OCI-LY7 (cell line): ENCODE measurements at regions not wholly inside any gene's neighbourhood (a gene's known extent, or its start where the extent isn't known, plus 50 kb on each side); places are given as distances from the start of the nearest gene placed in this dataset.
"Not testable (repeated sequence)": the region's sequence is repeated elsewhere in the genome, so short reads cannot be mapped to it uniquely, and the experiment has no call there.

Experiments used
- BruUV-seq: library from RNA; stranded (reverse); fragments of 400-500 nt; replicated peaks from 2 replicates; lab custom pipeline; 2021; lab: Mats Ljungman, UMichigan
- CTCF ChIA-PET: fragments of 300-600 bp; sonication (Branson Sonifier 250); formaldehyde crosslinking; loops from one replicate; lab custom pipeline; 2022; ENCODE audit warnings: antibody characterized with exemption; ENCODE audit not compliant: unreplicated experiment; lab: Charles Lee
- POLR2A ChIA-PET: fragments of 300-600 bp; sonication (Branson Sonifier 250); formaldehyde crosslinking; loops from one replicate; lab custom pipeline; 2022; ENCODE audit warnings: antibody characterized with exemption; lab: Charles Lee
- DNase-seq: peaks from one replicate; pipeline ENCODE4 v3.0.0-alpha.2; 2015; ENCODE audit warnings: low spot score
- H2AFZ ChIP-seq: fragments of 200-600 bp; sonication (generic), shearing (Covaris generic); 2 replicates; pipeline ENCODE4 v1.6.1; 2014; ENCODE audit warnings: mild to moderate bottlenecking, antibody characterized with exemption, low read length, moderate library complexity
- H3K27ac ChIP-seq: fragments of 200-600 bp; sonication (generic); 2 replicates; pipeline ENCODE4 v1.5.1; 2014; ENCODE audit warnings: mixed run types, low read depth, mild to moderate bottlenecking, moderate library complexity, low read length, inconsistent platforms; ENCODE audit not compliant: poor library complexity, severe bottlenecking
- H3K36me3 ChIP-seq: fragments of 200-600 bp; sonication (generic); 2 replicates; pipeline ENCODE4 v1.6.1; 2014; ENCODE audit warnings: mild to moderate bottlenecking, antibody characterized with exemption, low read length, moderate library complexity, mixed read lengths; ENCODE audit not compliant: insufficient read depth
- H3K4me1 ChIP-seq: fragments of 200-600 bp; sonication (generic); 2 replicates; pipeline ENCODE4 v1.5.1; 2014; ENCODE audit warnings: mild to moderate bottlenecking, low read length; ENCODE audit not compliant: insufficient read depth, poor library complexity, severe bottlenecking
- H3K4me2 ChIP-seq: fragments of 200-600 bp; sonication (generic); 2 replicates; pipeline ENCODE4 v1.6.1; 2014; ENCODE audit warnings: mild to moderate bottlenecking, low read length
- H3K4me3 ChIP-seq: fragments of 200-600 bp; sonication (generic); 2 replicates; pipeline ENCODE4 v1.5.1; 2014; ENCODE audit warnings: mild to moderate bottlenecking, low read depth, low read length; ENCODE audit not compliant: poor library complexity, severe bottlenecking
- H3K79me2 ChIP-seq: fragments of 200-600 bp; sonication (generic); 2 replicates; pipeline ENCODE4 v1.6.1; 2016; ENCODE audit warnings: low read depth, mild to moderate bottlenecking, low read length, moderate library complexity, mixed read lengths; ENCODE audit not compliant: insufficient read depth
- H3K9me2 ChIP-seq: fragments of 200-600 bp; sonication (generic); 2 replicates; pipeline ENCODE4 v1.6.1; 2016; ENCODE audit warnings: mild to moderate bottlenecking, low read length, mixed read lengths; ENCODE audit not compliant: insufficient read depth
- H3K9me3 ChIP-seq: fragments of 200-600 bp; sonication (generic); 2 replicates; pipeline ENCODE4 v1.6.1; 2014; ENCODE audit warnings: mild to moderate bottlenecking, mixed run types, low read length, mixed read lengths
- H4K20me1 ChIP-seq: fragments of 200-600 bp; sonication (generic); 2 replicates; pipeline ENCODE4 v1.6.1; 2014; ENCODE audit warnings: mild to moderate bottlenecking, antibody characterized with exemption, low read length, moderate library complexity, mixed read lengths; ENCODE audit not compliant: insufficient read depth
- CTCF ChIP-seq: fragments of 200-600 bp; sonication (generic); conservative IDR thresholded peaks from 2 replicates; pipeline ENCODE4 v1.5.1; 2014; ENCODE audit warnings: mild to moderate bottlenecking, antibody characterized with exemption, low read length, moderate library complexity, mixed read lengths
- EZH2phosphoT487 ChIP-seq: fragments of 200-600 bp; sonication (generic); IDR thresholded peaks from 2 replicates; pipeline ENCODE4 v1.6.1; 2018; ENCODE audit warnings: low read depth, borderline replicate concordance, mild to moderate bottlenecking, mixed run types, antibody characterized with exemption, low read length, moderate library complexity, mixed read lengths
- intact Hi-C: fragments of 100-400 bp; cut with micrococcal nuclease; formaldehyde crosslinking; loops from one replicate; pipeline ENCODE4 v1.10.0; 2022; ENCODE audit not compliant: unreplicated experiment

DNA sequence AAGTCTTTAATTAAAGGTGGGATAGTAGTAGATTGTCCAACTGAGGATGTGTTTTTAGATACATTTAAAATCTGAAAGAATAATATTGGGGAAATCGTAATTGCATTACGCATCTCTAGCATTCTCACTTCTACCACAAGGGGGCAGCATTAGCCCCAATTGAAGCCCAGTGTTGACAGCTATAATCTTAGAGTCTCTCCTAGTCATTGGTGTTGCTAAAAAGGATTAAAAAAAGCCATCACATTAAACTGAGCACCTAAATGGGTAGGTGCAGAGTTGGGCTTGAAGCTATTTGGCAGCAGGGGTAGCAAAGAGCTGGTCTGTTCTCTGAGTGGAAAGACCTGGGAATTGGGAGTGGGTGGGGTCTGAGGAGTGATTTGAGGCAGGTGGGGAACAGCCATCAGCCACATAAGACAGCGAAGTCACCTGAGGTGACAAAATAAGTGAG, 177.2 kb downstream of the OSTF1 start:
- CTCF ChIA-PET: interaction anchor here (0.7 kb wide), 1 partner anchor 532 kb away, joined by 5 read pairs; no protein-coding TSS in a partner anchor
- H4K20me1 ChIP-seq: no peaks in the 10 kb centered on the region
- DNase-seq: peak; percentile 57

DNA sequence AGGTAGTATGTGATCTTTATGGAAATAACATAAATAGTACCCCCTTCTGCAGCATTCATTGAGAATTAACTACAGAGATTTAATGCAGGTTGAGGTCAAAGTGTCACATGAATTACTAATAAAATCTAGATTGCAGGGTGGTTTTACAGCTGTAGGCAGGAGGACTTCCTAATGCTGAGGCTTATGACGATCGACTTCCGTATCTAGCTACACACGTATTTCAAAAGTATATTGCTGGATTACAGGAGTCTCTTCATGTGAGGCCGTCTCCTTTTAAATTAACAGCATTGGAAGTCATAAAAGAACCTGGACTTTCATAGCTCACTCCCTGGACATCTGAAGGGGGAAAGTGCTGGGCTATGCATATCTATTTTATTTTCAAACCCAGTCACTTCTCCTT, 180.9 kb downstream of the OSTF1 start:
- no peaks in the 10 kb centered on the region for H3K79me2 ChIP-seq
- no TSS peak for BruUV-seq
- DNase-seq: no peak
- no peaks in the 10 kb centered on the region for H4K20me1 ChIP-seq
- no peaks in the 10 kb centered on the region for H3K36me3 ChIP-seq
- ChIA-PET POLR2A (no interaction called here), CTCF (no interaction called here)
- H3K9me2 ChIP-seq: no peaks in the 10 kb centered on the region
- intact Hi-C loops: loop anchor here (5.0 kb wide), 2 partner anchors 593 to 1033 kb away; no protein-coding TSS in a partner anchor
- no peak overlapping the region for H3K4me3 ChIP-seq
- H3K9me3 ChIP-seq: no peaks in the 10 kb centered on the region
- H2AFZ ChIP-seq: no peak overlapping the region
- TF ChIP-seq EZH2phosphoT487 (no peak), CTCF (no peak)
- no peak overlapping the region for H3K27ac ChIP-seq
- no peaks in the 10 kb centered on the region for H3K4me1 ChIP-seq
- no peak overlapping the region for H3K4me2 ChIP-seq

More for the DNA sequence above, 177.2 kb downstream of the OSTF1 start:
- no peak overlapping the region for H3K4me3 ChIP-seq
- BruUV-seq: no TSS peak
- intact Hi-C loops: loop anchor here (5.0 kb wide), 2 partner anchors 597 to 1037 kb away; no protein-coding TSS in a partner anchor
- H3K36me3 ChIP-seq: no peaks in the 10 kb centered on the region
- H3K9me3 ChIP-seq: no peaks in the 10 kb centered on the region
- POLR2A ChIA-PET: no interaction called here
- peak; percentile 99 for TF ChIP-seq CTCF
- no peak for TF ChIP-seq EZH2phosphoT487
- no peak overlapping the region for H2AFZ ChIP-seq
- no peaks in the 10 kb centered on the region for H3K9me2 ChIP-seq
- no peaks in the 10 kb centered on the region for H3K4me1 ChIP-seq
- H3K79me2 ChIP-seq: no peaks in the 10 kb centered on the region
- no peak overlapping the region for H3K27ac ChIP-seq
- no peak overlapping the region for H3K4me2 ChIP-seq

- CTCF ChIA-PET, H3K79me2 ChIP-seq, H3K4me3 ChIP-seq, H4K20me1 ChIP-seq, intact Hi-C loops, H3K27ac ChIP-seq, POLR2A ChIA-PET, H3K4me2 ChIP-seq, BruUV-seq, H3K9me2 ChIP-seq, H3K36me3 ChIP-seq, DNase-seq, H2AFZ ChIP-seq, H3K4me1 ChIP-seq, H3K9me3 ChIP-seq: not testable (repeated sequence)
Observed at GRCh38 chr9:75273055-75273454, 184.7 kb downstream of the OSTF1 start.
